ENCODE measurements at regions not wholly inside any gene's neighbourhood (a gene's known extent, or its start where the extent isn't known, plus 50 kb on each side); places are given as distances from the start of the nearest gene placed in this dataset.
"Not testable (repeated sequence)": the region's sequence is repeated elsewhere in the genome, so short reads cannot be mapped to it uniquely, and the experiment has no call there.

DNA sequence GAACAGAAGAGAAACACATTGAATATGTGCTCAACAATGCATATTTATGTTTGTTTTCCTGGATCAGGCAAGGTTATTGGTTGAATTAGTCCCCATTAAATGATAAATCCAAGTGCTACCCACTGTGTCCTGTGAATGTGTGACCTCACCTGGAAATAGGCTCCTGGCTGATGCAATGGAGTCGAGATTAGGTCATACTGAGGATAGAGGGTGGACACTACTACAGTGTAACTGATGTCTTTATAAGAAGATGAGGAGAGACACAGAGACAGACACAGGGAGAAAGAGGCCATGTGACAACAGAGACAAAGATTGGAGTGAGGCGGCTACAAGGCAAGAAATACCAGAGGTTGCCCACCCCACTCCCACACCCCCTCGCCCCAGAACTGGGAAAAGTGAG lies 559.3 kb downstream of the C6orf118 start:
- H3K36me3 ChIP-seq (replicated peaks): no peaks in the 10 kb centered on the region
- H3K27me3 ChIP-seq (replicated peaks): no peaks in the 10 kb centered on the region
- H3K27ac ChIP-seq: no peak overlapping the region
- no peak for DNase-seq
- in situ Hi-C loops (cut with HindIII; ENCODE audit: low pct_ligation_motif_present, low sequenced_read_pairs): no loop called here
- TF ChIP-seq, protein P1, sequence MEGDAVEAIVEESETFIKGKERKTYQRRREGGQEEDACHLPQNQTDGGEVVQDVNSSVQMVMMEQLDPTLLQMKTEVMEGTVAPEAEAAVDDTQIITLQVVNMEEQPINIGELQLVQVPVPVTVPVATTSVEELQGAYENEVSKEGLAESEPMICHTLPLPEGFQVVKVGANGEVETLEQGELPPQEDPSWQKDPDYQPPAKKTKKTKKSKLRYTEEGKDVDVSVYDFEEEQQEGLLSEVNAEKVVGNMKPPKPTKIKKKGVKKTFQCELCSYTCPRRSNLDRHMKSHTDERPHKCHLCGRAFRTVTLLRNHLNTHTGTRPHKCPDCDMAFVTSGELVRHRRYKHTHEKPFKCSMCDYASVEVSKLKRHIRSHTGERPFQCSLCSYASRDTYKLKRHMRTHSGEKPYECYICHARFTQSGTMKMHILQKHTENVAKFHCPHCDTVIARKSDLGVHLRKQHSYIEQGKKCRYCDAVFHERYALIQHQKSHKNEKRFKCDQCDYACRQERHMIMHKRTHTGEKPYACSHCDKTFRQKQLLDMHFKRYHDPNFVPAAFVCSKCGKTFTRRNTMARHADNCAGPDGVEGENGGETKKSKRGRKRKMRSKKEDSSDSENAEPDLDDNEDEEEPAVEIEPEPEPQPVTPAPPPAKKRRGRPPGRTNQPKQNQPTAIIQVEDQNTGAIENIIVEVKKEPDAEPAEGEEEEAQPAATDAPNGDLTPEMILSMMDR (IDR thresholded peaks at IDR 0.05; ENCODE audit: low read depth, low read length, missing control alignments): no peak
- H3K4me3 ChIP-seq (ENCODE audit: low read depth, low read length): no peak overlapping the region

DNA sequence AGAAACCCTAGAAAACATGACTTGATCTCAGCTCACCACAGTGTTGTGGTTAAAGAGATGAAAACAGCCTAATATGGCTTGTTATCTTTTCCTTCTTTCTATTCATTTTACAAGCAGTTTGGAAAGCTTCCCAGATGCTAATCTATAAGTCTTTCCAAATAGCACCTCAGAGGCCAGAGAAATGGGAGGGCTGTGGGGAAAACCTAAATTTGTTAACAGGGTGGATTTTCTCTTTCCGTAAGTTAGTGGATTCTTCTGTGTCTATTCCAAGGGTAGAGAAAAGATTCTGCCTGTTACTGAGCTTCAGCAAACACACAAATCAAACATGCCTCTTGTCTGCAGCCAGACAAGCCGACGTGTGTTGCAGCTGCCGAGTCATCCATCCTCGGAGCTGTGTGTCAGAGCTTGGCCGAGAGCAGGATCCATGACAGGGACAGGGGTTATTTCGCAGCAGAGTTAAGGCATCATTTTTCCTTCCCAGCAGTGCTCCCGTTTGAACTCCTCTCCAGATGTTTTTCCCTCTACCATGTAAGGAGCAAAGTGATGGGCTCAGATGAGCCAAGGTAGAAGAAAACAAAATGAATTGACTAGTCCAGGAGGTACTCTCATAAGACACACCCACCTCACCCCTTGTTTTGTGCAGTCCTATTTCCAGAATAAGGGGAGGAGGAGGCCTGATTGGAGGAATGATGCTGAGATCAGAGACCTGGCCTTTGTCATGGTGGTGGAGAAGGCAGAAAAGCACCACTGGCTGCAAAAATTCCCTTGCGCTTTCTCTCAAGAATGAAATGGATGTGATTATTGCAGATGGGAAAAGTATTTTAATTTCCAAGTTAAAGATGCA lies 560.0 kb downstream of the C6orf118 start:
- TF ChIP-seq, protein P1 (IDR thresholded peaks at IDR 0.05; ENCODE audit: low read depth, low read length, missing control alignments): no peak
- no peak for DNase-seq
- Histone ChIP-seq H3K27ac (no peak overlapping the region), H3K36me3 (replicated peaks) (no peaks in the 10 kb centered on the region), H3K27me3 (replicated peaks) (no peaks in the 10 kb centered on the region), H3K4me3 (ENCODE audit: low read depth, low read length) (no peak overlapping the region)
- in situ Hi-C loops (cut with HindIII; ENCODE audit: low pct_ligation_motif_present, low sequenced_read_pairs): no loop called here

- no peak for DNase-seq
- Histone ChIP-seq H3K27me3 (replicated peaks) (no peaks in the 10 kb centered on the region), H3K27ac (no peak overlapping the region), H3K36me3 (replicated peaks) (no peaks in the 10 kb centered on the region), H3K4me3 (ENCODE audit: low read depth, low read length) (no peak overlapping the region)
- in situ Hi-C loops (cut with HindIII; ENCODE audit: low pct_ligation_motif_present, low sequenced_read_pairs): no loop called here
- TF ChIP-seq, protein P1 (IDR thresholded peaks at IDR 0.05; ENCODE audit: low read depth, low read length, missing control alignments): no peak
These were observed 565.1 kb downstream of the C6orf118 start for GRCh38 chr6:164744301-164744700.

DNA sequence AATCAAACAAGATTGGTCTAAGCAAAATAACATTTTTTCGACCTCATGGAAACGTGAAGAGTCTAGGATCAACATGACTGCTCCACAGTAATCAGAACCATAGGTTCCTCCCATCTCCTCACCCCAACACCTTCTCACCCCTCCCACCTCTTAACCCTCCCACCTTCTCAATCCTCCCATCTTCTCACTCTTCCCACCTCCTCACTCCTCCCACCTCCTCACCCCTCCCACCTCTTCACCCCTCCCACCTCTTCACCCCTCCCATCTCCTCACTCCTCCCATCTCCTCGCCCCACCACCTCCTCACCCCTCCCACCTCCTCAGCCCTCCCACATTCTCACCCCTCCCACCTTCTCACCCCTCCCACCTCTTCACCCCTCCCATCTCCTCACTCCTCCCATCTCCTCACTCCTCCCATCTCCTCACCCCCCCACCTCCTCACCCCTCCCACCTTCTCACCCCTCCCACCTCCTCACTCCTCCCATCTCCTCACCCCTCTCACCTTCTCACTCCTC lies 567.4 kb downstream of the C6orf118 start:
- no peak for DNase-seq
- Histone ChIP-seq H3K27ac (no peak overlapping the region), H3K36me3 (replicated peaks) (no peaks in the 10 kb centered on the region), H3K27me3 (replicated peaks) (no peaks in the 10 kb centered on the region), H3K4me3 (ENCODE audit: low read depth, low read length) (no peak overlapping the region)
- TF ChIP-seq, protein P1 (IDR thresholded peaks at IDR 0.05; ENCODE audit: low read depth, low read length, missing control alignments): no peak
- in situ Hi-C loops (cut with HindIII; ENCODE audit: low pct_ligation_motif_present, low sequenced_read_pairs): no loop called here

GRCh38 chr6:164736090-164736489 lies 573.3 kb downstream of the C6orf118 start:
- H3K27me3 ChIP-seq (replicated peaks); H3K27ac ChIP-seq; H3K4me3 ChIP-seq (ENCODE audit: low read depth, low read length); H3K36me3 ChIP-seq (replicated peaks); DNase-seq; in situ Hi-C loops (cut with HindIII; ENCODE audit: low pct_ligation_motif_present, low sequenced_read_pairs): not testable (repeated sequence)

DNA sequence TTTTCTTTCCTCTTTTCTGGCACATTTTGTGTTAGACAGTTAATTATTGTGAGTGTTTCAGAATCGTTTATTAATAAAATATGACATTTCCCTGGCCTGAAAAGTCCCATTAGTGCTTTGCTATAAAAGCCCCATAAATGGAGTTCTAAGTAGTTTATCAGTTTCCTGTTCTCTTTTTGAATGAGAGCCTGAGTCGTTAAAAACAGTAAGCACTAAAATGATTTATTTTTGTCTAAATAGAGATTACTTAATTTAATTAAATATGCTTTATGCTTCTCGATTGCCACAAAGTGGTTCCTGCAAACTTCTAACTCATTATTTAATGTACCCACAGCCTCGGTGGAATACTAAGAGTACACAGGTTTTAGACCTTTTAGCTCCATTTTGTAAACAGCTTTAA lies 577.9 kb downstream of the C6orf118 start:
- DNase-seq: no peak
- H3K27me3 ChIP-seq (replicated peaks): no peaks in the 10 kb centered on the region
- H3K4me3 ChIP-seq (ENCODE audit: low read depth, low read length): no peak overlapping the region
- TF ChIP-seq, protein P1 (IDR thresholded peaks at IDR 0.05; ENCODE audit: low read depth, low read length, missing control alignments): no peak
- in situ Hi-C loops (cut with HindIII; ENCODE audit: low pct_ligation_motif_present, low sequenced_read_pairs): no loop called here
- H3K27ac ChIP-seq: no peak overlapping the region
- no peaks in the 10 kb centered on the region for H3K36me3 ChIP-seq (replicated peaks)

Measured in brain microvascular endothelial cell (primary cell).